ENCODE measurements at regions not wholly inside any gene's neighbourhood (a gene's known extent, or its start where the extent isn't known, plus 50 kb on each side); places are given as distances from the start of the nearest gene placed in this dataset.

GRCh38 chr16:64845071-64845470 lies 276.8 kb downstream of the CDH11 start:
- TF ChIP-seq, protein P1, sequence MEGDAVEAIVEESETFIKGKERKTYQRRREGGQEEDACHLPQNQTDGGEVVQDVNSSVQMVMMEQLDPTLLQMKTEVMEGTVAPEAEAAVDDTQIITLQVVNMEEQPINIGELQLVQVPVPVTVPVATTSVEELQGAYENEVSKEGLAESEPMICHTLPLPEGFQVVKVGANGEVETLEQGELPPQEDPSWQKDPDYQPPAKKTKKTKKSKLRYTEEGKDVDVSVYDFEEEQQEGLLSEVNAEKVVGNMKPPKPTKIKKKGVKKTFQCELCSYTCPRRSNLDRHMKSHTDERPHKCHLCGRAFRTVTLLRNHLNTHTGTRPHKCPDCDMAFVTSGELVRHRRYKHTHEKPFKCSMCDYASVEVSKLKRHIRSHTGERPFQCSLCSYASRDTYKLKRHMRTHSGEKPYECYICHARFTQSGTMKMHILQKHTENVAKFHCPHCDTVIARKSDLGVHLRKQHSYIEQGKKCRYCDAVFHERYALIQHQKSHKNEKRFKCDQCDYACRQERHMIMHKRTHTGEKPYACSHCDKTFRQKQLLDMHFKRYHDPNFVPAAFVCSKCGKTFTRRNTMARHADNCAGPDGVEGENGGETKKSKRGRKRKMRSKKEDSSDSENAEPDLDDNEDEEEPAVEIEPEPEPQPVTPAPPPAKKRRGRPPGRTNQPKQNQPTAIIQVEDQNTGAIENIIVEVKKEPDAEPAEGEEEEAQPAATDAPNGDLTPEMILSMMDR (IDR thresholded peaks at IDR 0.05) = no peak
- TF ChIP-seq POLR2A (IDR thresholded peaks at IDR 0.05) (no peak), POLR2AphosphoS5 (IDR thresholded peaks at IDR 0.05) (no peak)

Measured in prostate gland (tissue), 2 donors.